Gastroesophageal sphincter (tissue), 3 donors: ENCODE measurements at regions not wholly inside any gene's neighbourhood (a gene's known extent, or its start where the extent isn't known, plus 50 kb on each side); places are given as distances from the start of the nearest gene placed in this dataset.

Source experiments
- CTCF ChIP-seq, 4 experiments: fragments of 200-600 bp in 2 of 4; fragments of 450-650 bp in 2 of 4; sonication (generic) in 1 of 4; IDR thresholded peaks; one replicate each; pipeline ENCODE4 v1.5.1; 2017 to 2019; ENCODE audit warnings: antibody characterized with exemption in 4 of 4, mild to moderate bottlenecking in 2 of 4, moderate library complexity in 2 of 4
- EP300 ChIP-seq: sonication (generic); formaldehyde crosslinking; IDR thresholded peaks from one replicate; pipeline ENCODE4 v1.6.1; 2017; ENCODE audit warnings: antibody characterized with exemption, mild to moderate bottlenecking
- POLR2A ChIP-seq, 2 donors: fragments of 450-650 bp; IDR thresholded peaks; one replicate each; pipeline ENCODE4 v1.6.1; 2017; ENCODE audit warnings: antibody characterized with exemption in 2 of 2, mild to moderate bottlenecking in 2 of 2, moderate library complexity in 1 of 2
- POLR2AphosphoS5 ChIP-seq: sonication (generic); formaldehyde crosslinking; IDR thresholded peaks from one replicate; pipeline ENCODE4 v1.6.1; 2017; ENCODE audit warnings: antibody characterized with exemption

DNA sequence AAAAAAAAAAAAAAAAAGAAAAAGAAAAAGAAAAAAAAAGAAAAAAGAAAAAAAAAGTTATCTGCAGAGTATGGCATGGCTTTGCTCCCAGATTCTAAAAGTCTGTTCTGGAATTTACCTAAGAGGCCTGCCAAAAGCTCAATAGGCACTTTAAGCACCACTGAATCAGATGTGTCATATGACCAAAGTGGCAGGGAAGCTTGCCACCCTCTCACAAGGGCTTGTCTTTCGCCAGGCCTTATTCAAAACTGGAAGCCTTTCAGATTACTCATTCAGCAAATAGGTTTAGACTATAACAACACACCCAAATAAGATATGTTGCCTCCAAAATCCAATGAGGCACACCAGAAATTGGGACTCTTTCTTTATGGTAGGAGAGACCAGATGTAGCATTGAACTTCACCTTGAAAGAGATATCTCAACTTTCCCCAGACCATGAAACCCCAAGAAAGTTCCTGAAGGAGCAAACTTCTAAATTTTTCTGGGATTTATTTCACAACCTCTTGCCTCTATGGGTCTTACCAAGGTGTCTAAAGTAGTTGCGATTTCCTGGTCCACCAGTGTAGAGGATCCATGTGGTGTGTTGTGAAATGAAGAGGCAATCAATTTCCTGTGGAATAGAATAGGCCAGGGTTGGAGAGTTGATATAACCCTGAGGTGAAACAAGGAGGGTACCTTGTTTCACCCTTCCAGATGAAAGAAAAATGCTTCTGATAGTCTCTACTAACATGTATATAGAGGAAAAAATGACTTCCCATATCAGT lies 218.8 kb downstream of the DAD1 start:
- TF ChIP-seq CTCF (IDR thresholded peaks at IDR 0.05) (no peak), EP300 (no peak), POLR2AphosphoS5 (peak; percentile 37), POLR2A (IDR thresholded peaks at IDR 0.05) (no peak)
